IPS DF 19.7 (cell line): ENCODE measurements at regions not wholly inside any gene's neighbourhood (a gene's known extent, or its start where the extent isn't known, plus 50 kb on each side); places are given as distances from the start of the nearest gene placed in this dataset.

Experiments
- DNase-seq: peaks from one replicate; pipeline ENCODE4 v3.0.0-alpha.2; 2013; ENCODE audit warnings: low read depth, low spot score

- no peak for DNase-seq
Measured at GRCh38 chr4:137312257-137312656, 220.0 kb downstream of the PCDH18 start.

GRCh38 chr4:137310593-137311490 is 221.5 kb downstream of the PCDH18 start:
- DNase-seq, result no peak

GRCh38 chr4:137310166-137310565 is 222.1 kb downstream of the PCDH18 start:
- DNase-seq, result no peak

- no peak for DNase-seq
Measured at GRCh38 chr4:137309424-137309823, 222.9 kb downstream of the PCDH18 start.

GRCh38 chr4:137307806-137308205 is 224.5 kb downstream of the PCDH18 start:
- no peak for DNase-seq

- DNase-seq, result no peak
Measured at GRCh38 chr4:137300776-137301175, 231.5 kb downstream of the PCDH18 start.

GRCh38 chr4:137299281-137299680 is 233.0 kb downstream of the PCDH18 start:
- DNase-seq, result no peak

- DNase-seq, result no peak
Measured at GRCh38 chr4:137293281-137293680, 239.0 kb downstream of the PCDH18 start.

GRCh38 chr4:137283737-137284136 is 248.6 kb downstream of the PCDH18 start:
- DNase-seq, result no peak

- no peak for DNase-seq
Measured at GRCh38 chr4:137278431-137278830, 253.9 kb downstream of the PCDH18 start.

GRCh38 chr4:137274404-137274803 is 257.9 kb downstream of the PCDH18 start:
- DNase-seq, result no peak

- no peak for DNase-seq
Measured at GRCh38 chr4:137267024-137267423, 265.3 kb downstream of the PCDH18 start.

- DNase-seq, result no peak
Measured at GRCh38 chr4:137266511-137266910, 265.8 kb downstream of the PCDH18 start.

GRCh38 chr4:137263206-137263605 is 269.1 kb downstream of the PCDH18 start:
- no peak for DNase-seq

GRCh38 chr4:137253949-137254348 is 278.3 kb downstream of the PCDH18 start:
- no peak for DNase-seq

- no peak for DNase-seq
Measured at GRCh38 chr4:137249112-137249511, 283.2 kb downstream of the PCDH18 start.

- DNase-seq, result no peak
Measured at GRCh38 chr4:137238456-137239162, 293.7 kb downstream of the PCDH18 start.

GRCh38 chr4:137226900-137227299 is 305.4 kb downstream of the PCDH18 start:
- DNase-seq, result peak; percentile 2

GRCh38 chr4:137226221-137226620 is 306.1 kb downstream of the PCDH18 start:
- DNase-seq, result no peak

GRCh38 chr4:137213372-137214173 is 318.7 kb downstream of the PCDH18 start:
- DNase-seq, result no peak

GRCh38 chr4:137212601-137213000 is 319.7 kb downstream of the PCDH18 start:
- DNase-seq, result no peak

- DNase-seq, result no peak
Measured at GRCh38 chr4:137209240-137209639, 323.1 kb downstream of the PCDH18 start.
